DMS153 (cell line): ENCODE measurements at regions not wholly inside any gene's neighbourhood (a gene's known extent, or its start where the extent isn't known, plus 50 kb on each side); places are given as distances from the start of the nearest gene placed in this dataset.

Source experiments
- DNase-seq: peaks from one replicate; lab custom pipeline; 2025; lab: John Stamatoyannopoulos, UW

DNA sequence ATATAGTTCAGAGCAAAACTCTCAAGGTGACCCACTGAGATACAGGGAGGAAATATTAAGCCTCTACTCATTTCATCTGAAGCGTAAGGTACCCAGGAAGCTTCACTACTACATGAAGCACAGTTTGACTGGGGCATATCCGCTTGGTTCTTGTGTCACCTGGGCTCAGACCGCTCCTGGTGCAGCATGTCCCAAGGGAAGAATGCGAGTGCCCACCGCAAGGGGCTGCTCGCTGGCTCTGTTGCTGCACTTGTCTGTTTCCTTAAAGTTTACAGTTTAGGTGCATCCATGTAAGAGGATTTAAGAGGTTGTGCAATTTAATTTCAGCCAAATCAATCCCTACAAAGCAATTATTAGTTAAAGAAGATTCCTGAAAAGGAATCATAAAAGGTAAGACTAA lies 507.8 kb downstream of the FBXO15 start:
- no peak for DNase-seq

DNA sequence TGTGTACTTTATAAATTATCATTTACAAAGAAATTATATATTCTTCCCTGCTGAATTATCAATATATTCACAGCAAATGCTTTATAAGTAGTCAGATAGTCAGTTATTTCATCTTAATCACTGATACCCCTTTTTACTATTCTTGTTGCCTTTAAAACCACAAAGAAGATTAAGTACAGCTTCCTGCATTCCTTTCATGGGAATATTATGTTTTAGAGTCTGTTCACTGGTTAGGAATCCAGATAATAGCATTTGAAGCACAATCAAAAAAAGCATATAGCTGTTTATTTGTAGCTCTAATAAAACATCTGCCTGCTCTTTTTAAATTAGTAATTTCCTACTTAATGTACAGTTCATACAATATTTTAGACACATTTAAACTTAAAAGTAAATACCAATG lies 508.9 kb downstream of the FBXO15 start:
- DNase-seq, result no peak

DNA sequence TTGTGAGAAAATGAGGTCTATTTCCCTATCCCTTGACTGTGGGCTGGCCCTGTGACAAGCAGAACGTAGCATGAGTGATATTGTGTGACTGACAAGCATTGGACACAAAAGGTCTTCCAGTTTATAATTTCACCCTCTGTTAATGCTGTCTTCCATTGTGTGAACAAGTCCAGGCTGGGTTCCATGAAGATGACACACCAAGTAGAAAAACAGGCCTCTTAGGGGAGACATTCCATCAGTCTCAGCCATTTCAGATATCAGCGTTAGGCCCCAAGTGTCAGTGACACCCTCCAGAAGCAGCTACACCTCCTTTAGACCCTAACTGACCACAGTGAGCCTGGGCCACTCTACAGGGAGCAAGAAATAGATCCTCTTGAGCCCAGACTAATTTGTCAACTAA lies 511.3 kb downstream of the FBXO15 start:
- DNase-seq, result no peak

DNA sequence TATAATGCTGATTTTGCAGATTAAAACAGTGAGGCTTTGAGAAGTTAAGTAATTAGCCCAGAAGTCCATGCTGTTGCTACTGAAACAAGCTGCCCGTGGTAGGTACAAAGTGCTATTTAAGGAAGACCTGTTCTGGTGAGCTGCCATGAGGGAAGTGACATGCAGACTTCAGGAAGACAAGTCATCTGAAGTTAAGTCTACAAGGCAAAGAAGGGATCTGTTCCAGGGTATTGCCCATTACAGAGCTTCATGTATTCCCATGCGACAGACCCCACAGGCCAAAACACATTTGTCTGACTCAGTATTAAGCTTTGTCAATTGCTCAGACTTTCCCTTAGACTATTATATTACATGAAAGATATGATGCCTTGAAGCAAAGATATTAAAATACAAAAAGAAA lies 520.8 kb downstream of the FBXO15 start:
- DNase-seq, result no peak

DNA sequence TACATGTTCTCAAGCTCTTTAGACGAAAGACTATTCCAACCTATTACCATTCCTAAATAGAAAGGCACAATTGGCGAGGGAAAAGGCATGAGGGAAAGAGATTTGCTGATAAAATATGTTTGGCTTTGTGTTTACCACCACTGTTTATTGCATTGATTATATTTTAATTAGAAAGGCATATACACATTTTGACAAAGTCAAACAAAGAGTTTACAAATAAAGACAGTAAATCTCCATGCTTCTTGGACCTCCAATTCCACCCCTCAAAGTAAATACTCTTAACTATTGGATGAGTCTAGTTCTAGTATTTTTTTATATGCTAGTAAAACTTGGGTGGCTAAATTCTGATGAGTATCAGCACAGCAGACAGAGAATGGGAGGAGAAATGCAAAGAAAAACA lies 521.4 kb downstream of the FBXO15 start:
- no peak for DNase-seq

DNA sequence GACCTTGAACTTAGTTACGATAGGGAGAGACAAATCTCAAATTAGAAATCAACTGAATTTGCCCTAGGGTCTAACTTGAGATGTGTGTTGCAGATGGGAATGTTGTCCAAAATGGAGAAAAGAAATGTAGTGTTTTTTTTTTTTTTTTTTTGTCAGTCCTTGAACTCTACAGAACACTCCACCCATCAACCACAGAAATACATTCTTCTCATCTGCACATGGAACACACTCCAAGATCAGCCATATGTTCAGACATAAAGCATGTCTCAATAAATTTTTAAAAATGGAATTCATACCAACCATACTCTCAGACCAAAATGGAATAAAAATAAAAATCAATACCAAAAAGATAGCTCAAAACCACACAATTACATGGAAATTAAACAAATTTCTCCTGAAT lies 526.5 kb downstream of the FBXO15 start:
- DNase-seq, result no peak

DNA sequence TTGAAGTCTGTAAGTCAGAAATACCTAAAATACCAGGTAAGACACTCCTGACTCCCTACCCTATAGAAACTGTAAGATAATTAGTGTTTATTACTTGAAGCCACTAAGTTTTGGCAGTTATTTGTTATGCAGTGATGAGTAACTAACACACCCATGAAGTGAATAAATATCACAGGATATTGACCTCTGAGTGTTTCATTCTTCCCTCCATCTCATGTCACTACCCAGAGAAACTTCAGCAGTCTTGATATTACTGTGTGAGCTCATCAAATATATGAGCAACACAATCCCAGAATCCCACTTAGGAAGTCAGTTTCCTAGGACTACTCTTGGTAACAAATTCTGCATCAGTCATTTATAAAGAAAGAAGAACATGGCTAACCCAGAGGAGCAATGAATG lies 529.7 kb downstream of the FBXO15 start:
- no peak for DNase-seq

DNA sequence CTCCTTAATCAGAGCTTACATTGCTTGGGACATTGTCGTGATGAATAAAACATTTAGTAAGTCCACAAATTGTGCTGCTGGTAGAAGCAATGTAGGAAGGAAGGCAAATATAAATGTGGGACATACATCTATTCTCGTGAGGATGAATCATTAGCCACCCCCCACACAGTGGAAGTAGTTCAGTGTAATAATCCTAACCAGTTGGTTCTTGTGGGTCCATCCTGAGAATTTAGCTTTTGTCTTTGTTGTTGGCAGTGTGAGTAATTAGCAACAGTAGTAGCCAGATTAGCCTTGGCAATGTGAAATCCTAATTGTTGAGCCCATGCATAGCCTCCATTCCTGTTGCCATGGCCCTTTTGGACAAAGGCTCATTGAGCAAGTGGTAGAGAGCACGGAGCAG lies 532.1 kb downstream of the FBXO15 start:
- no peak for DNase-seq

DNA sequence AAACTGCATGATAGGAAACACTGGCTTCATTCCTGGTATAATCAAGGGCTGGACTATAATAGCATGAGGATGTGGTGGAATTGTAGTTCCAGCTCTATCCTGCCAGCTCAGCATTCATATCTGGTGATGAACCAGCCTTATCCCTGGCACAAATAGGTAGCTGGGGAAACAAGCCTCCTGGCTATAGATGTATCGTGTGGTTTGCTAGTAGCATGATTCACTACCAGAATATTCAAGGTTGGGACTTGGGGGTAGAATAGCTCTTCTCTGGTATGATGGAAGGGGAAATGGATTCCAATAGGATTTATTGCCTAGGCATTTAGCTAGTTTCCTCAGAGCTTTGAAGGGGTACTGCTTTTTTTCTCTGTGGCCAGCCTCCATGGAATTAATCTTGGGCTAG lies 532.8 kb downstream of the FBXO15 start:
- DNase-seq, result no peak

DNA sequence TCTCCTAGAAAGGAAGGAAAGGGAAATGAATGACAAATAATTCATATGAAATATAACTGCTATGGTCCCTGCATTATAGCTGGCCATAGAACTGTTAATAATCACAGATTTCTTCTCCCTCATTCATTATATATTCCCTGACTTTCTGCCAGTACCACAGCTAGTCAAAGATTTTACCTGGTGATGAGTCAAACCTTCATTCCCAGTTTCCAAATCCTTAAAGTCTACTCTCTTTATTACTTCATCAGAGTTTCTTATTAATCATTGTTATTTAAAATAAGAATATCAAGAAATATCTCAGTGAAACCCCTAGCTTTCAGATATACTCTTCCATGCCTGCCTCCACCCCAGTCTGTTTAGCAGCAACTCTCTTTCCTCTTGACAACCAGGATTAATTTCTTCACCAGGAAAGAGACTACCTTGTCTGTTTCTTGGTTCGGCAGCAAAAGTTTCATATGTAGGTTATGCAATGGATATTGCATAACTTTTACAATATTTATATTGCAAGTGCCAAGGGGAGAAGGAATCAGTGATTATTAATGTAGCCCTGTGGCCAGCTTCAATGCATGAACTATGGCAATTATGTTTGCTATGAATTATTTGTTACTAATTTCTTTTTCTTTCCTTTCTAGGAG lies 533.8 kb downstream of the FBXO15 start:
- no peak for DNase-seq

DNA sequence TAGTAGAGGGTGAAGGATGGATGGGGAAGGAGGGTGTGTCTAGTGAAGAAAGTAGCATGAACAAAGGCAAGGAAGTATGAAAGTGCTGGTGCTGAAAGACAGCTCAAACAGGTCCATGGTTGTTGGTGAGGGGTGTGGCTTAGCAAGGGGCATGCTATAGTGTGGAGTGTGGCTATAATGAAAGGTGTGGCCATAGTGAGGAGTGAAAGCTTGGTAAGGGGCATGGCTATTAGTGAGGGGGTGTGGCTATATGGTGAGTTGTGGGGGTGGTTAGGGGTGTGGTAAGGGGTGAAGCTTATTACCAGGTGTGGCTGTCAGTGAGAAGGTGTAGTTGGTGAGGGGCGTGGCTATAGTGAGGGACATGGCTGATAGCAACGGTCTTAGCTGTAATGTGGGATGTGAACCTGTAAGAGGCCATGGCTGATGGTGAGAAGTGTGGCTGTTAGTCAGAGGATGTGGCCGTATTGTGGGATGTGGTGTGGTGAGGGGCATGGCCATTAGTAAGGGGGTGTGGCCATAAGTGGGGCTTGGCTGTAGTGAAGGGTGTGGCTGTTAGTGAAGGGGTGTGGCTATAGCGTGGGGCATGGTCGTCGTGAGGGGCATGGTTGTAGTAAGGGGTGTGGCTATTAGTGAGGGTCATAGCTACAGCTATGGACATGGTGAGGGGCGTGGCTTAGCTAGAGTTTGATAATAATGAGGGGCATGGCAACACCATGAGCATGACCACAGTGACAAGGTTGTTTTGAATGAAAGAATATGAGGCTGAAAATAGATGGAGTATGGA lies 549.6 kb downstream of the FBXO15 start:
- DNase-seq, result no peak

DNA sequence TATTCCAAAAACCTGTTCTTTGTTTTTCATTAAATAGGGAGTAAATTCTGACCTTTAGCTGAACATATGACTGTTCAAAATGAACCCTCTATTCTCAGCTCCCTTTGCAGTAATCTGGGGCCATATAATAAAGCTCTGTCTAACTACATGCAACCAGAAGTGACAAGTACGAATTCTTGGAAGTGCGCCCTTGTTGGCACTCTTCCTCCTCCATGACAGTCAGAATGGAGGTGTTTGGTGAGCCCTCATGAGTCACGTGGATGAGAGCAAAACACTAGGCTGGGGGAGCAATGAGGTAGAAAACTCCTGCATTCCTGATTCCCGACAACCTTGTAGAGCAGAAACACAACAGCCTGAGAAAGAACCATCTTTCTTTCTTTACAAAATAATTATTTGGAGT lies 552.9 kb downstream of the FBXO15 start:
- no peak for DNase-seq

DNA sequence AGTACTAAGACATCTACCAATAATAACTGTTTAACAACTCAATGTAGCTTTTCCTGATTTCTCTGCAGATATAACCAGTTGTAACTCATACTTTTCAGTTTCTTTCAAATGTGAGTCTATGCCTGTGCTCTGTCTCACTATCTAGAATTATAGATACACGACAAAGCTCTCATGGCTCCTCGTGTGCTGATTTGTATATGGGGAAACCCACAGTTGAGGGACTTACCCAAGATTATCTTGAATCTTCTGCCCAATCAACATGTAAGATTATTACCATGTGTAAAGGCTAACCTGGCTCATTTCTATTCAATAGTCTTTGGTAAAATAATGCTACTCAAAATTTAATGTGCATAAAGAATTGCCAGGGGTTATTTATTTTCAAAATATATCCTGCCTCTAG lies 554.4 kb downstream of the FBXO15 start:
- no peak for DNase-seq

DNA sequence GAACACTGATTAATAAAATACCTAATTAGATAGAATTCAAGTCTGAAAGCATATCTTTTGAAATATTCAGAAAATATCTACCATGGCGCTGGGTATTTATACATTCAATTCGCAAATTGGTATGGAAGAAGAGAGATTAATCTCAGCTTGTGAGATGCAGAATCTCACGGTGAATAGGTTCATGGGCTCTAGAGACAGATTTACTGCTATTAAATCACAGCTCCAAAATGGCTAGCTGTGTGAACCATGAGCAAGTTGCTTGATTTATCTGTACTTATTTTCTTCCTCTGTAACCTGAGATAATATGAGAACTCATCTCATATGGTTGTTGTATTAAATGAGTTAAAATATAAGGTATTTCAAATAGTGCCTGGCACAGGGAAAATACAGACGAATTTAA lies 556.7 kb downstream of the FBXO15 start:
- DNase-seq, result no peak

DNA sequence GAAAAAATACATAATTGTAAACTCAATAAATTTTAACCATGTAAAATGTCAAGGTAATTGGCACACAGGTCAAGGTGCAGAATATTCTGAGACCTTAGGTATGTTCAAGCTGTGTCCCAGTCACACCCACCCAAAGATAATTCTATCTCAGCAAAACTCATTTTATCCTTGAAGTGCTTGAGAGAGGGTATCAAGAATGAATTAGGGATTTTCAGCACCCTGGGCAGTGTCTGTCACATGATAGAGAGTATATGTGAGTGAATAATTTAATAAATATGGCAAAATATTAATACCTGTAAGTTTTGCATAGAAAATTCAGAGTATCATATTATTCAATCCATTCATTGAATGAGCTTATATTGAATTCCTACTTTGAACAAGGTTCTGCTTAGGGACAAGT lies 567.9 kb downstream of the FBXO15 start:
- DNase-seq, result no peak

DNA sequence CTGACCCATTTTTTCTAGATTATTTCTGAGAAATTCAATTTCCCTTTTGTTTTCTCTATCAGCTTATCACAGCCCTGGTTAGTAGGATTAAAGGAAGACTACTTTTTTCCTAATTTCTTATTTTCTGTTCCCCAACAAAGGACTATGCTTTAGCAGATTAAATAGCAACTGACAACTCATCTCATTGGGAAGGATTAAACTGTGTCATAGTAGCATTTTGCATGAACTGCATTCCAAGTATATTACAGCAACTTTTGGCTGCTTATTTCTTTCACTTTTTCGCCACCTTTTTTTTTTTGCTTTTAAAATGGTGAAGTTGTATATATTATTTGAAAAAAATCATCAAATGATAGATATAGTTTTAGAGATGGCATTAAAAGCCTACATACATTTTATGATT lies 570.3 kb downstream of the FBXO15 start:
- no peak for DNase-seq

DNA sequence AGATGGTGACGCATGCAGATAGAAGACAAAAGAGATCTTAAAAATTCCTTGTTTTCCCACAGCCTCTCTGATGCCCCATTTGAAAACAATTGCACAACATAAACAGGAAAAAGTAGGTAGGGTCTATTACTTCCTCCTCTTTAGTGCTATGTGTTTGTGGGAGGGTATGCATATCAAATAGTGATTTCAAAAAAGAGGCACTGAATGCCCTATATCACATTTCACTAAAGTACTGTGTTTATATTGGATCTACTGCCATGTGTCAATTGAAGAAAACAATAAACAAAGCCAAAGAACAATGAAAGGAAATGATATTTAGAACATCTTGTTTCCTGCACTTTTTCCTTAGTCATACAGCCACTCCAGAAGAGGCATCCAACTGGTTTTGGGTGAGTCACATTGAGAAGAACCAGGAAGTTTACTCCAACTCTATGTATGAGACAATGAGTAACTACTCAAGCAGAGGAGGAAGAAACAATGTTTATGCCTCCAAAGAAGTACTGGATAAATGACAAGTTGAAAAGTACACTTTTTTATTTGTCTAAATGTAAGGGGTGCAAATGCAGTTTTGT lies 583.6 kb downstream of the FBXO15 start:
- peak; percentile 44 for DNase-seq

DNA sequence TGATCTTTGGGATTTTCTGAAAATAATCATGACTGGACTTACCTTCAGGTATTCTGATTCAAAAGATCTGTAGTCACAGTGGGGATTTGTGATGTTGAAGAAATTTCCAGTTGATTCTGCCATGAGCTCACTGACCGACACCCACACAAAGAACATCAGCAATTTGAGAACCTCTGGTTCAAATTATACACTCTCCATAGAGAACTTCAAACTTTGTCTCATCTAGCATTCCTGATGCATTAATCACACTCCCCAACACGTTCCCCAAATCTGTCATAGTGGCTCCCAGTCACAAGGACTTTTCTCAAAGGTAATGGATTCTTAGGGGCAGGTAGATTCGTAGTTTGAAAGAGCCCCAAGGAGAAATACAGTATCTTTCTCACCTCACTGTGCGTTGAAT lies 584.3 kb downstream of the FBXO15 start:
- no peak for DNase-seq

DNA sequence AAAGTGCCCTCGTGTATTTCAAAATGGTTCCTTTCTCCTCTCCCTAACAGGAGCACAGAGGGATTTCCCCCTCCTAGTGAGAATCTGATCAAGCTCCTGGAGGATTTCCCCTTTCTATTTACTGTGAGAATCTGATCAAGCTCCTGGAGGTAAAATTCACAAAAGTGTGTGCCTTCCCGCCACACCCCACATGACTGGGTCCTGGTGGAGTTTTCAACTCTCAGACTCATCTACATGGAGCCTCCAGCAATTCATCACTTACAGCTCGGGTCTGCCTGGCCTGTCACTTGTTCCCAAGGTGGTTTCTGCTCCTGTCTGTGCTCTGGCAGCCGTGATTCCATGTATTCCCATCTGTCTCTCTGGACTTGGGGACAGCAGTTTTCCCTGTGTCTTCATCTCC lies 590.7 kb downstream of the FBXO15 start:
- DNase-seq, result no peak

DNA sequence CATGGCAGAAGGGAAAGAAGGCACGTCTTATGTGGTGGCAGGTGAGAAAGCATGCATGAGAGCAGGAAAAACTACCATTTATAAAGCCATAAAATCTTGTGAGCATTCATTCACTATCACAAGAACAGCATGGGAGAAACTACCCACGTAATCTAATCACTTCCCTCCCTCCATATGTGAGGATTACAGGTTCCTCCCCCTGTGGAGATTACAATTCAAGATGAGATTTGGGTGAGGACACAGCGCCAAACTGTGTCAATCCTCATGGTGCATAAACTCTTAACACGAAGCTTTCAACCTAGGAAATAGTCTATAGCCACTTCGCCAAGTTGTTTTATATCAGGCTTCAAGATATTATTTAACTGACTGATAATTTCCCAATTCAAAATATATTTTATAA lies 595.5 kb downstream of the FBXO15 start:
- no peak for DNase-seq

DNA sequence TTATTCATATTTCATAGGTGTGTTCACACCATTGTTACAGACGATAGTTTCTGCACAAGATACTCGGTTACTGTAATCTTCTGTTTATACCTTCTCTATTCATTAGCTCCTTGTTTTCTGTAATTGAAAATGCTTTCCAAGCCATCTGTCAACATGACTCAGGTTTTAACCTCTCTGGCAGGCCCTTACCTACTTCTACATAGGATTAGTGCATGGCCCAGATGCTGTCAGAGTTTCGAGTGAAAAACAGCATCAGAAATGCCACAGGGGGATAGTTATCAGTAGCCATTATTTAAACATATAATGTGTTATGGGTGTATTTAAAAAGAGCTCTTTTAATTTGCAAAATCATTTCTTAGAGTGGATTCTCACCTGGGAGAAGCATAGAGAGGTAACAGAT lies 596.4 kb downstream of the FBXO15 start:
- DNase-seq, result no peak

DNA sequence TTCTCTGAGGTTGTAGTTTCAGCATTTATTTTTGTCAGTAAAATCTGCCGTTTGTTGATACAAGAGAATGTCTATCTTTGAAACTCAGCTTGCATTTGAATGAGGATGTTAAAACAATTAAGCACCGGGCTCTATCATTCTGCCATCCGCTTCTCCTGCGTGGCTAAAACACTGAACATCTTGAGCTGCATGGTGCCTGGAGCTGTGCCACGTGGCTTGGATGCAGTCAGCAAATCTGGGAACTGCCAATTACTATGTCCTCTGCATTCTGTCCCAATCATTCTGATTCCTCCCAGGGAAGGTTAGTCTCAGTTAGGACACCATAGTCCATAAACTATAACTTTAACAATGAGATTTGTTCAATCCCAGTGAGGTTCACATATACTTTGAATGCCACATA lies 598.4 kb downstream of the FBXO15 start:
- DNase-seq, result no peak

DNA sequence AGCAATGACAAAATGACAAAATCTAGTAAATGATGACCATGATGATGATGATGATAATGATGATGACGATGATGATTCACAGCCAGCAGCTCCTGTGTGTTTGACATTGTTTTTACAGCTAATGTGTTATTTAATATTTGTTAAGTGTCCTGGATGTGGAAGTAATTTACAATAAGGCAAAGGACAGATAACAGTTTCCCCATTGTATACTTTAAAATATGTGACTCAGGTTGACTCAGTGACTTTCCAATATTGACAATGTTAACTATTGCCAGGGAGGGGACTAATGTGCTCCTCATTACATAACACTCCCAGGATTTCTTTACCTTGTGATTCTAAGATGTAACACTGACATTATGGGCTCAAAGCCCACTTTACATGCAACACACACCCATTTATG lies 602.2 kb downstream of the FBXO15 start:
- DNase-seq, result no peak

DNA sequence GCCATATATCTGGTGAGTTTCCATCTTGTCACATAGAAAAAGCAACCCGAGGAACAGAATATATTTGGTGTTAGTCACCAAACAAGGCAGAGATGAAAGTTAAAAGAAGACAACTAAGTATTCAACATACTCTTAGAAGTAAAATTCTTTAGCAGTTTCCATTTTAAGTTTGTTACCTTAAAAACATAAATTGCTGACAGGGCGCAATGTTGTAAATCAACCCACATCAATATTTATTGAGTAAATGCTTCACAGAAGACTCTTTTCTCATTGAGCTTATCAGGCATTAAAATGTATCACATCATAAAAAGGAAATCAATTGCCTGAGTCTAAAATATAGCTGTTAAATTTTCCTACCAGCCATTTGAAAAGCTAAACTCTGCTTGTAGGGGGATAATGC lies 603.0 kb downstream of the FBXO15 start:
- DNase-seq, result no peak
